Brain microvascular endothelial cell (primary cell): ENCODE measurements at regions not wholly inside any gene's neighbourhood (a gene's known extent, or its start where the extent isn't known, plus 50 kb on each side); places are given as distances from the start of the nearest gene placed in this dataset.

Experiments
- DNase-seq: peaks from one replicate; pipeline ENCODE4 v3.0.0-alpha.2; 2020
- H3K27ac ChIP-seq: fragments of 250-450 bp; sonication (Bioruptor Pico); 2 replicates; pipeline ENCODE4 v1.5.1; 2020; ENCODE audit warnings: mild to moderate bottlenecking, moderate library complexity
- H3K27me3 ChIP-seq: fragments of 250-450 bp; sonication (Bioruptor Pico); replicated peaks from 2 replicates; pipeline ENCODE4 v1.5.1; 2020; ENCODE audit warnings: mild to moderate bottlenecking
- H3K36me3 ChIP-seq: fragments of 250-450 bp; sonication (Bioruptor Pico); replicated peaks from 2 replicates; pipeline ENCODE4 v1.5.1; 2020; ENCODE audit warnings: mild to moderate bottlenecking
- H3K4me3 ChIP-seq: 2 replicates; pipeline ENCODE4 v1.5.1; 2011; ENCODE audit warnings: low read depth, mild to moderate bottlenecking, control low read depth, low read length, moderate library complexity
- CTCF ChIP-seq: IDR thresholded peaks from 2 replicates; pipeline ENCODE4 v1.5.1; 2011; ENCODE audit warnings: low read depth, mild to moderate bottlenecking, moderate library complexity, low read length, control low read depth, inconsistent platforms; ENCODE audit errors: missing control alignments
- in situ Hi-C: cut with HindIII; loops from 2 replicates; pipeline ENCODE4 v1.10.0; 2017; ENCODE audit warnings: low sequenced_read_pairs, low pct_ligation_motif_present

GRCh38 chr5:111968459-111968858 lies 211.5 kb upstream of the NREP start:
- no peak overlapping the region for H3K27ac ChIP-seq
- TF ChIP-seq CTCF: no peak
- H3K4me3 ChIP-seq: no peak overlapping the region
- in situ Hi-C loops: loop anchor here (25.0 kb wide), 1 partner anchor 231 kb away; no protein-coding TSS in a partner anchor
- DNase-seq: no peak
- H3K36me3 ChIP-seq: no peaks in the 10 kb centered on the region
- H3K27me3 ChIP-seq: no peaks in the 10 kb centered on the region

- no peak overlapping the region for H3K27ac ChIP-seq
- H3K36me3 ChIP-seq: no peaks in the 10 kb centered on the region
- in situ Hi-C loops: loop anchor here (25.0 kb wide), 1 partner anchor 230 kb away; no protein-coding TSS in a partner anchor
- H3K27me3 ChIP-seq: no peaks in the 10 kb centered on the region
- DNase-seq: no peak
- TF ChIP-seq CTCF: no peak
- H3K4me3 ChIP-seq: no peak overlapping the region
These were observed 210.5 kb upstream of the NREP start for GRCh38 chr5:111967463-111967862.

- H3K27me3 ChIP-seq: no peaks in the 10 kb centered on the region
- H3K4me3 ChIP-seq: no peak overlapping the region
- H3K36me3 ChIP-seq: no peaks in the 10 kb centered on the region
- in situ Hi-C loops: loop anchor here (25.0 kb wide), 1 partner anchor 229 kb away; no protein-coding TSS in a partner anchor
- no peak for TF ChIP-seq CTCF
- H3K27ac ChIP-seq: no peak overlapping the region
- no peak for DNase-seq
These were observed 209.3 kb upstream of the NREP start for GRCh38 chr5:111966290-111966689.

- H3K27ac ChIP-seq: no peak overlapping the region
- no peak for DNase-seq
- H3K27me3 ChIP-seq: no peaks in the 10 kb centered on the region
- no peaks in the 10 kb centered on the region for H3K36me3 ChIP-seq
- TF ChIP-seq CTCF: no peak
- no peak overlapping the region for H3K4me3 ChIP-seq
- in situ Hi-C loops: loop anchor here (25.0 kb wide), 1 partner anchor 226 kb away; no protein-coding TSS in a partner anchor
These were observed 206.6 kb upstream of the NREP start for GRCh38 chr5:111963555-111963954.

- no peak for DNase-seq
- in situ Hi-C loops: loop anchor here (25.0 kb wide), 1 partner anchor 226 kb away; no protein-coding TSS in a partner anchor
- no peaks in the 10 kb centered on the region for H3K27me3 ChIP-seq
- H3K27ac ChIP-seq: no peak overlapping the region
- no peak overlapping the region for H3K4me3 ChIP-seq
- no peaks in the 10 kb centered on the region for H3K36me3 ChIP-seq
- TF ChIP-seq CTCF: no peak
These were observed 205.9 kb upstream of the NREP start for GRCh38 chr5:111962906-111963305.

- no peak for TF ChIP-seq CTCF
- in situ Hi-C loops: loop anchor here (25.0 kb wide), 1 partner anchor 225 kb away; no protein-coding TSS in a partner anchor
- H3K27ac ChIP-seq: no peak overlapping the region
- no peak overlapping the region for H3K4me3 ChIP-seq
- no peaks in the 10 kb centered on the region for H3K36me3 ChIP-seq
- no peaks in the 10 kb centered on the region for H3K27me3 ChIP-seq
- DNase-seq: no peak
These were observed 204.9 kb upstream of the NREP start for GRCh38 chr5:111961862-111962261.
